Forelimb muscle (tissue), 1 donor: ENCODE measurements at regions not wholly inside any gene's neighbourhood (a gene's known extent, or its start where the extent isn't known, plus 50 kb on each side); places are given as distances from the start of the nearest gene placed in this dataset.

Experiments
- DNase-seq: peaks from one replicate; pipeline ENCODE4 v3.0.0-alpha.2; 2013; ENCODE audit warnings: low read depth

DNA sequence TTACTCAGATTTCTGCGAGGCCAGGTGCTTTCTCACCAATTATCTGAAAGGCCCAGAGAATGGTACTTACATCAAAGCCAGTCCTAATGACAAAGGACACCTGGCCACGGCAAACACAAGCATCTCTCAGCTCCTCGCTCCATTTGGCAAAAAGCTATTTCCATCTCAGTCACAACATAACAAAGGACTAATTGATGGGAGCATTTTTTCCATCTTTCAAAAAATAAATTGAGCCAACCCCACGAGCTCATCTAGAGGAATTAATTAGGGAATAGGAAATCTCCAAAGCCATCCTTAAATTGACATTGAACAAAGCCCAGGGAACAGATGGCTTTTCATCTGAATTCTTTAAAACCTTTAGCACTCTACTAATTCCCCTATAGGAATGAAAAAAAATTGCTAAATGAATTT, 236.7 kb downstream of the HAO1 start:
- DNase-seq = no peak

DNA sequence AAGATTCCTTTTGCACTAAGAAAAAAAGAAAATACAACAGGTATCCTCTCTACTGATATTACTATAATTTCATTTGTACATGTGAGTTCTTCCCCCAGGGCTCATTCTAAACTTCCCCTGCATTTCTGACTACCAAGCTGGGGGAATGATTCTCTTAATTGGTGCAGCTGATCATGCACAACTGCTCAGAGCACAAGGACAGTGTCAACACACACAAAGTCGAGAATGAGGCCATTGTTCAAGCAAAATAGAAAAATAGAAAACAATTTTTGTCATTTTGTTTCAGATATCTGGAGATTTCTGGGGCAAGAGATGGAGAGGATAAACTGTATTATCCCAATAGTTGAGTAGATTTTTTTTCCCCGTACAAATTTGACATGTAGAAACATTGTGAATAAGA, 236.3 kb downstream of the HAO1 start:
- no peak for DNase-seq

DNA sequence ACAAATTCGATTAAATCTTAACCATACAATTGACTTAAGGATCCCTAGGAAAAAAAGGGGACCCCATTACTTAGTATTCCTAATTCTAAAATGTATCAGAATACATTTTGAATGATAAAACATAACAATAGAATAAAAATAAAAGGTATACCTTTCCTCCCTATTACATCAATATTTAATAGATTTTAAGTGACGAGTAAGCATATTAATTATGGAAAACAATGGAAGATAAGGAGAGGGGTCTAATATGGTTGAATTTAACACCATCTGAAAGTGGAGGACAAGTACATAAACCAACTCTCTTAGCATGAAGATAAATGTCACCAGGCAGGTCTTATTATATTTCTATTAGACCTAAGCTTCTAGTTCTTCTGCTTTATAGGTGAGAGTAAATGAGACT, 232.1 kb downstream of the HAO1 start:
- no peak for DNase-seq

DNA sequence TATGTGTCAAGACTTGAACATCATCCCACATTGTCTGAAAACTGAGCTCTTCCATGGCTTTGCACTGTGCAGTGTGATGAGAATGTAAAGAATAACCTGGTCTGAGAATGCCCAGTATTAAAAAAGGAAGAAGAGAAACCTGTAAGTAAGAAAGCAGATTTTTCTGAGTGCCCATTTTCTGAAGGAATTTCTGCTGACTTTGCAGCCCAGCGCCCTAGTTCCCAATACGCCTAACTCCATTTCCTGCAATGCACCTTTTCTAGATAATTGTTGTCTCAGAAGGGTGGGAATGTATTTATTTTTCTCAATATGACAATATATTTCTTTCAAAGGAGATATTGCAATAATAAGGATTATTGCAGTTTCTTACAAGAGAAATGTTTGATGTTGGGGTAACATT, 231.5 kb downstream of the HAO1 start:
- DNase-seq = no peak

DNA sequence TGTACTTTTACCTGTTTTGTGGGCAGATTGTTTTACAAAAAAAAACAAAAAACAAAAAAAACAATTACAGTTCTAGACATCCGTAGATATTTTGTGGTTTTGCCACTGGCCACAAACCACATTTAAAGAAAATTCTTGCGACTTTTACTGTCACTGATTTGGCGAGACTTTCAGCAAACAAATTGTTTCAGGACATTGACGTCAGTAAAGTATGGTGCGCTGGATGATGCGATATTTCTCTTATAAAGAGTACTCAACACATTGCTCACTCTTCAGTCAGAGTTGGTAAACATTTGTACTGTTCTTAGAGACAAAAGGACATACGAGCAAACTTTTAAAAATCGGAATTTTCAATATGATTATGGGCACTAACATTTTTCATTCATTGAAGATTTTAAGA, 229.8 kb downstream of the HAO1 start:
- no peak for DNase-seq

DNA sequence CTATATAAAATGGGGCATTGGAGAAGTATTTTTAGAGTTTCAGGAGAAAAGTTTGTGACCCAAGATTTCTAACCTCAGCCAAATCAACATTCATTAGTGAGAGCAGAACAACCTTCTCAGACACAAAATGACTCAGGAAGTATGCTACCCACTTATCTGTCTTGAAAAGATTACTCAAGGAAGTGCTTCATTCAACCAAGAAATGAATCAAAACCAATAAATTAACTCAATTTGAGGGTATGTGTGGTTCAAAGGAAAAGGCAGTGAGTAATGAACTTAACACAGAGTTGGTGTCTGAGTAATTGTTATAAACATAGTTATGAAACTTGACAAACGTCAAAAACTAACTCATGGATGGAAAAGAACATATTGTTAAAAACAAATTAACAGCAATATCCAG, 227.6 kb downstream of the HAO1 start:
- no peak for DNase-seq

DNA sequence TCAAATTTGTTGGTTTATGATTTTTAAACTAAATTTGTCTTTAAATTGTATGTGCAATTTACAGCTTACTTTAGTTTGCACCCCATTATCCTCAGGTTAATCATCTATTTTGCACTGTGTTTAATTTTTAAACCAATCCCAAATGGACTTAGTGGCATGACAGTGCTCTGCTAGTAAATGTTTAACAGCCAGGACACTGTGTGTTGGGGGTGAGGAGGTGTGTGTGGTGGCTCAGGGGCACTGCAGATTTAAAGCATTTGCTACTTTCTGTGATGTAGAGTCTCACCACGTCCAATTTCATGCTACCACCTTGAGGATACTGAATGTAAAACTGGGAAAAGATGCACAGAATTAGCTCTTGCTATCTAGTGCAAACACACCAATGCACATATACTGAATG, 225.7 kb downstream of the HAO1 start:
- no peak for DNase-seq

DNA sequence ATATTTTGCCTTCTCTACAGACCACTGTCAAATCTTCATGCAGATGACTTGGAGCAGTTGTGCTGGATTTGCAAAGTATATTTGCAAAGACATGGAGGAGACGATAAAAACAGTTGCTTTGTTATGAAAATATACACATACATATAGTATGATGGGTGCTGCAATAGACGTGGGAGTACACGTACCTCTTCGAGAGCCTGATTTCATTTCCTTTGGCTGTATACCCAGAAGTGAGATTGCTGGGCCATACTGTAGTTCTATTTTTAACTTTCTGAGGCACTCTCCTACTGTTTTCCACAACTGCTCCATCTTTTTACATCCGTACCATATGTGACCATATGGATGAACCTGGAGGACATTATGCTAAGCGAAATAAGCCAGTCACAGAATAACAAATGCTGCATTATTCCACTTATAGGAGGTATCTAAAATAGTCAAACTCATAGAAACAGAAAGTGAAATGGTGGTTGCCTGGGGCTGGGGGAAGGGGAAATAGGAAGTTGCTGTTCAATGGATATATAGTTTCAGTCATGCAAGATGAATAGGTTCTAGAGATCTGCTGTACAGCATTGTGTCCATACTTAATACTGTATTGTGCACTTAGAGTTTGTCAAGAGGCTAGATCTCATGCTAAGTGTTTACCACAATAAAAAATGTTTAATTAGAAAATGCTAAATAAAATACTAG, 223.8 kb downstream of the HAO1 start:
- no peak for DNase-seq

DNA sequence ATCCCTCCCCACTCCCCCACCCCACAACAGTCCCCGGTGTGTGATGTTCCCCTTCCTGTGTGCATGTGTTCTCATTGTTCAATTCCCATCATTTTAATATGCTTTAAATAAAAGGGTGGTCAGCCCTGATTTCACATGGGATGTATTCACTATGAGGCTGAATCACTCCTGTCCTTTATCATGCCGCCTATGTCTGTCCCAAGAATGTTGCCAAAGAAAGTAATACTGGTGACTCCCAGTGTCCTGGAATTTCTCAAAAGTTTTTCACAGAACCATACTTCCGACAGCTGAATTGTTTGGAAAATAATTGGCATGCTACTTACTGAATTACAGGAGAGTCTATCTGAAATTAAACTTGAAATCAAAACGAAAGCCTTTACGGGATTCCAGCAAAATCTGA, 217.7 kb downstream of the HAO1 start:
- no peak for DNase-seq

DNA sequence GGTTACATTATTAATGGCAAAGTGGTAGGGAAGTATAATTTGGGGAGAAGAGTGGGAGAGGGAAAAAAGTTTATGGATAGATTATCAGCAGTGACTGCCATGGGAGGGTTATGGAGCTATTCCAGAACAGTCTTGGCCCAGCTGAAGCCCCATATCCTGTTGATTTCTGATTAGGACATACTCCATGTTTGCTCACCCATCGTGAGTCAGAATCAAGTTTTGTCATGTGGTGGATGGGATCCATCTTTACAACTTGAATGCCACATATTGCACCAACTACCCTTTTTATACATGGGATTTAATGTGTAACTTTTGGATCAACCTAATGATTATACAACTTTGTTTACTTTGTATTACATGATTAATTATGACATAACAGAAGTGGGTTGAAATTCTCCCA, 217.0 kb downstream of the HAO1 start:
- no peak for DNase-seq

DNA sequence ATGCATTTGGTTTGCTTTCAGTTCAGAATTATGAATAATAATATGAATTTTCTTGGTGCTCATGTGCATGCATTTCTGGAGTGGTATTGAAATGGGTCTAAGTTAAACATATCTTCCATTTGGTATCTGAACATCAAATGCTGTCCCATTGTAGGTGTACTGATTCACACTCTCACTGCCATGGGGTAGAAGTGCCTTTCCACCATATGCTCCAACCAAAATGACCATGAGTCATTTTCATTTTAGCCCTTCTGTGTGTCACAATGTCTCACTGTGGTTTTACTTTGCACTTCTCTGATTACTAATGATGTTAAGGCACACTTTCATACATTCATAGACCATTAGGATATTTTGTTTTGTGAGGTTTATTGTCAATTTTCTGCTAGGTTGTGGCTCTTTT, 211.9 kb downstream of the HAO1 start:
- DNase-seq = no peak

DNA sequence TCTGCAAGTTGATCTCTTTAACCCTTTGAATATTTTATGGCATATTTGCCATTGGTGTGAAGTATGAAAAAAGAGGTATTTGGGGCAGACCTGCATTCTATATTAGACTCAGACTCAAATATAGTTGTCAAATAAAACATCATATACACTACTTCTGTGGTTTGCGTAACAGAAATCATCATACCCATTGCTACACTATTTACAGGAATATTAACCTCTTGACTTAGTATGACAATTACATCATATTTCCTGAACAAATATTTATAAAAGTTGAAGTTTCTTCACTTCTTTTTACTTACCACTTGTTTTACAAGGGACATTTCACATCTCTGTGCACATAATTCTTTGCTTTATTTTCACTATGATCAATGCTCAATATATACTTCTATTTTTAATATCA, 206.0 kb downstream of the HAO1 start:
- DNase-seq = no peak

DNA sequence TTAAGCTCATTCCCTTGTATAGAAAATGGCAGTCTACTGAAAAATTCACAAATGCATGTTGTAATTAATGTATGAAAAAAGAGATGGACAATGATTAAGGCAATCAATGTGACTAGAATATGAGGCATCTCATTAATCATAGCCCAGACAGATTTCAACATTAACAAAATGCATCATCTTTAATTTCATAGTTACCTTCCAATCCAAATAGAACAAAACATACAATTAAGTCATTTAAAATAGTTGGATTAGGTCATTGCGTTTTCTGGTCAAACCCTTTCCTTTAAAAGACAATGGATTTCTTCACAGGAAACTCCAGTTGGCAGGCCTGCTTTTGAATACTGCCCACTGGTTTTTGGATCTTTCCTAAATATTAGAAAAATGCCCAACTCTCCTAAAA, 203.9 kb downstream of the HAO1 start:
- DNase-seq = no peak

DNA sequence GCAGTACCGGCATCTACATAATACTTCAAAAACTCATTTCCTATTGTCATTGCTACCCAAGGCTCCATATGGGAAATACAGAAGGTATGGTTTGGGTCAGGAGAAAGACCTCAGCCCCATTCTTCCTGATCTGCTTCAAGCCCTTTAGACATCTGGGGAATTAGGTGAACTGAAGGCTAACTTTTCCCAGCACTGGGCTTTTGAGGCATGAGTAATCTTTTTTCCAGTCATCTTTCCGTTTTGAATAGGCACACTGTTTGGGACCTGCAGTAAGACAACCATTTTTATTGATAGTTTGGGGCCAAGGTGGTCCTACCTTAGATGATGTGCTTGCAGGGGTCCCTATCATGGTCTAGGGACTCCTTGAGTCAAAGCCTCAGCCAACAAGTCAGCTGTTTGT, 198.4 kb downstream of the HAO1 start:
- no peak for DNase-seq

DNA sequence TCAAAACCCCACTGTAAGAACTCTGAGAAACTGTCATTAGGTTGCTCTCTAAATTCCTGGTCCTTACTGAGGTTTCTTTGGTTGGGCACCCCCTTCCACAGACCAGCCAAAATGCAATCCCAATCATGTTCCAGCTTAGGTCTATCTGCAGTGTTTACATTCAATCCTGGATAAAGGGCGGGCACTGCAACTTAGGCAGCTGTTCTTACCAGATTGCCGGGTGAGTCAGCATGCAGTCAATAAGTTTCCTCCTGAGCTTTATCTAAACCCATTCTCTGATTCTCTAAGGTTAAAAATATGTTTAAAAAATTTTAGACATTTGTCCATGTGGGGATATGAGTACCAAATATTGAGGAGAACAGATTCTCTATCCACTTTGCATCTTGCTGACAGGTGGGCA, 197.8 kb downstream of the HAO1 start:
- DNase-seq = no peak

DNA sequence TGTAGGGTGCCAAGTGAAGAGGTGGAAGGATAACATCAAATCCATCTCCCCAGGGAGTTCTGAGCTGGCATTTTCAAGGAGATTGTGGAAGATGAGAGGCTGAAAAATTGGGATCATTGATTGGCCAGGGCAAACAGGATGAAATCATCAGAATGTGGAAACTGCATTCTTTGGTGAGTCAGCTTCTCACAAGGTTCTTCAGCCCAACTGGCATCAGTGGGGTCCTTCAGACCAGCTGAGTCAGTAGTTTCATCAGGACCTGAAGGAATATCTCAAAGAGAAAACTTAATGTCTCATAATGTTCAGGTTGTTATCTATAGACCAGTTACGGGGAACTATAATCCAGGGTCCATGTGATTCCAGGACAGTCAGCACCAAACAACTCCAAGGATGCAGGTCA, 195.8 kb downstream of the HAO1 start:
- DNase-seq = no peak

DNA sequence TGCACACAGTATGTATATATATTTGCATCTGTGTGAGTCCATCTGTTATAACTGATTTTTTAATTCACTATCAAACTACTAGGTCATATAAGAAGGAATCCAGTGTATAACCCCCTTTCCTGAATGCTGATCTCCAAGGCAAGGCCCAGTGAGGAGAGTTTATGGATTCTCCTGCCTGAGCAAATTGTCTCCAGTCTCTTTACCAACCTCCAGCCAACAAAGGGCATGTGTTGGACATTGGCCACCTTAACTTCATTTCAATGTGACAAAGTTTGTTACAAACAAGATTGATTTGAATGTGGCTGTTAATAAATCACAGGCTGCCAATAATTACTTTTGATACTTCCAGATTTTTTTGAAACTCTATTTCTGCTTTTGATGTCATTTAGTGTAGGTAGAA, 191.6 kb downstream of the HAO1 start:
- DNase-seq = no peak

DNA sequence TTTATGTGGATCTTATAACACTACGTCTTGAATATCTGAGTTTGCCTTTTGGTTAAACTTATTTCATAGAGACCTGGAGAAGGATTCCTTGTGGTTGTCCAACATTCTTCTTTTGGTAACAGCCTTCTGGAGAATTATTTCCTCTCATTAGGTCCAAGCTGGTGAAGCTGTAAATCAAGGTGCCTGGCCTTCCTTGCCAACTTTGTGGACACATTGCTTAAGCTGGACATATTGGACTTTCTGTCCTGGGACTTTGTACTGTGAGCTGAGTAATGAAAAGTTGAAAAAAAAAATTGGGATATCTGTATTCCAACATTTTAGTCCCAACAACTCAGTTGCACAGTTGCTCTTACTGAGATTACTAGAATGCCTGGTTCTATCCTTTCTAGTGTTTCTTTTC, 186.2 kb downstream of the HAO1 start:
- no peak for DNase-seq

DNA sequence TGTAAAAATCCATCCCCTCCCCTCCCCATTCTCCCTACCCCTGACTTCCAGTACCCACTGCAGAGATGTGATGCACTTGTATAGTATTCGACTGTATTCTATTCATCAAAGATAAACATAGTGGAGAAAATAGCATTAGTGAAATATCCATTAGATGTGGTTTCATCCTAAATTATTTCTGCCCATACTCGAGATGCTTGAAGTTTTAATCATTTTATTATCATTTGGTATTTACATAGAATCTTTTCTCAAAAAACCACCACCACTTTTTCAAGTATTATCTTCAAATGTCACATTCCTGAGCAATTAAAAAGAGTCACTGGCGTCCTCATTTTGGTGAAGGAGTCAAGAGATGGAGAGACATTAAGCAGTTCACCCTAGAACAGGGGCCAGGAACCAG, 181.9 kb downstream of the HAO1 start:
- DNase-seq = no peak

DNA sequence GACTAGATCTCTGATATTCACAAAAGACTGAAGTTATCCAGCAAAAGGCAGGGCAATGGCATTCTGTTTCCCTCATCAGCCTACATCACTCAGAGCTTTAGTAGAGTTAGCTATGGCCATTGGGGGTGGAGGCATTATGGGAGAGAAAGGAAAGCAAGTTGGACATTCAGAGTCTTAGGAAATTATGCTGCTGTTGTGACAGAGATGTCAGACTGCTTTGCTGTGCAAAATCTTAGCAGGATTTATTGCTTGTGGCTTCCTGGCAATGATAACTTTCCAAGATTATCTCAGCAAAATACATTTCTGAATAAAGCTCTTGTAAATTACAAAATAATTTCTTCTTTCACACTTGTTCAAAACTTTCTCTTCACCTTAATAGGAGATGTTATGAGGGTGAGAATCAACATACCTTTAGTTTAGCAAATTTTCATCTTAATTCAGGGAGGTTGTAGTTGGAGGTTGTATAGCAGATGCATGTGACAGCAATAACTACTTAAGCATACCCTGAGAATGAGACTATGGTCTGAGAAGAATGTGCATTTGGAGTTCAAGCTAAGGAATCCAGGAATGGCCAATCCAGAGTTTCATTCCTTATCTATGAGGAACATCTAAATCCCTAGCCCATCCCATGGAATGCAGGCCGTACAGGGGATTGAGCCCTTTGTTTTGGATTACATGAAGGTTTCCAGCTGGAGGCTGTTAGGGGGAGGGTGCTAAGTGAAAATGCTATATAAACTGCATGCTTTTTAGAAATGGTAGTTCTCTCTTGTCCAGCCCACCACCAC, 179.8 kb downstream of the HAO1 start:
- DNase-seq = no peak

DNA sequence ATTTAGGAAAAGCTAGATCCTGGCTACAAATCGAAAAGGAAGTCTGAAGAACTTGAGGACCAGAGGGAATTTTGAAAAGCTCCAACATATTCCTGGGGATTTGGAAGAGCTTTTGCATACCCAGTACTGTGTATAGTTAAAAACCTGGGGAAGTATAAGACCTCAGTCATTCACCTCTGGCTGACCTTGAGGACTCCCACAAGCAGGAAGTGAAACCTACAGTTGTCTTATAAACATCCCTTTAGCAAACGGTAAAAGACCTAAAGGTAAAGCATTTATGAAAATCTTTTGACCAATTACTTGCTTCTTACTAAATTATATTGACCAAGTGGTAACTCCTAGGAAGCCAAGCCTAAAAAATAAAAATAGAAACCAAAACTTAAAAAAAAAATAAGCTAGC, 175.0 kb downstream of the HAO1 start:
- no peak for DNase-seq

DNA sequence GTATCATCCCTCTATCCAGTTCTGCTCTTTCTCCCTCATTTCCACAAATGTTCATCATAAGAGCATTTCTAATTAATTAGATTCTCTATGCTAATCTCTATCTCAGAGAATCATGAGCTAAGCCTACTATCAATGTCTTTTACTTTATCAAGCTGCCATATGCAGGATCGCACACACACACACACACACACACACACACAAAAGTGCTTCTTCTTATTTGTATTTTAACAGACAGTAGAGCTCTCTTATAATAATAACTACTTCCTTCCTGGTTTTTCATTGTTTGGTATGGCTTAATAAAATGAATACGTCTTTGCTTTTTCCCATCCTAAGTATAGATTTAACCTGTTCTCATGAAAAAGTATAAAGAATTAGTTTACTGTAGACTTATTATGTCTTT, 170.2 kb downstream of the HAO1 start:
- no peak for DNase-seq

DNA sequence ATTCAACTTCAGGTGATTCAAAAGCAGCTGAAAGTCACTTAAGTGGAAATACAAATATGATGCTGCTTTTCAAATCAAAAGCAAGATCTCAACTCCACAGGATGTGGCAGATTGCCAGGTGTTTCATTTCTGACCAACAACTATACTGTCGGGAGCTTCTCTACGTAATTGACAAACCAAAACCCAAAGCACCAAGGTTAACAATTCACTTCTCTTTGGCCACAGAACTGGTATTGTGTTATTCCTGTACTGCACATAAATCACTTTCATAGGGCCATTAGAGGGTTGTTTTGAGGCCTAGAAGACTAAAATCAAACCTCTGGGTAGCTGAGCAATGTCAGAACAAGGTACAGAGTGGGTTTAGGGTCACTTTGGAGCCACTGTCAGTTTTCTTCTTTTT, 169.7 kb downstream of the HAO1 start:
- no peak for DNase-seq

DNA sequence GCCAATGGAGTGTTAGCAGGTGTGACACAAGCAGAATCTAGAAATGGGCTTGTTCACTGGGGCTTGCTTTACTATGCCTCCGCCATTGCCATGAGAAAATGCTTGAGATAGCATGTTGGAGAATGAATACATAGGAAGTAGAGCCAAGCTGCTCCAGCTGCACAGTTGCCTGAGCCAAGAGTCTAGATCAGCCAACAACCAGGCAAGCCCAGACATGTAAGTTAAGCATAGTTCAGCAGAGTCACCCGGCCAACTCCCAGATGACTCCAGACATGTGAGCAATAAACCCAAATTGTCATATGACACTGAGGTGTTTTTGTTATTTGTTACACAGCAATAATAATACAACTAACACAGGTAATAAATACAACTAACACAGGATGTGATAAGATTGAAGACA, 167.9 kb downstream of the HAO1 start:
- DNase-seq = no peak
